EH (cell line): ENCODE measurements at regions not wholly inside any gene's neighbourhood (a gene's known extent, or its start where the extent isn't known, plus 50 kb on each side); places are given as distances from the start of the nearest gene placed in this dataset.
"Not testable (repeated sequence)": the region's sequence is repeated elsewhere in the genome, so short reads cannot be mapped to it uniquely, and the experiment has no call there.

Experiments
- DNase-seq: peaks from one replicate; pipeline ENCODE4 v3.0.0-alpha.2; 2015; ENCODE audit warnings: low read depth

GRCh38 chr14:35944847-35945246 is 118.7 kb downstream of the BRMS1L start:
- no peak for DNase-seq

GRCh38 chr14:35940291-35940690 is 114.2 kb downstream of the BRMS1L start:
- no peak for DNase-seq

GRCh38 chr14:35938770-35939169 is 112.6 kb downstream of the BRMS1L start:
- DNase-seq: no peak

DNA sequence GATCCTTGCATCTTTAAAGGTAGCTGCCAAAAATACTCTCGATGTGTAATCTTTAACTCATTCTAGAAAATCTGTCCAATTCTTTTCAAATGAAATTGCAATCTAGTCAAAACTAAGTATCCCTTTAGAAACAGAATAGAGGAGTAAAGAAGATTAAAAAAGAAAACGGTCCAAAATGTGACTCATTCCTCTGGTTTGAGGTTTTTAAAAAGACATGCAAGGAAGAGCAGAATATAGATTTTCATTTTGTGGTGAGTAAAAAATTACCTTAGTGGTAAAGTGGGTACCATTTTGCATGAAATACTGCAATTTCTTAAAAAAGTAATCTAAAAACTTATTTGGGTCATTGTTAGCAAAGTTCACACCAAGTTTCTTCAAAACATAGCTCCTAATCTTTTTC is 108.4 kb downstream of the BRMS1L start:
- no peak for DNase-seq

DNA sequence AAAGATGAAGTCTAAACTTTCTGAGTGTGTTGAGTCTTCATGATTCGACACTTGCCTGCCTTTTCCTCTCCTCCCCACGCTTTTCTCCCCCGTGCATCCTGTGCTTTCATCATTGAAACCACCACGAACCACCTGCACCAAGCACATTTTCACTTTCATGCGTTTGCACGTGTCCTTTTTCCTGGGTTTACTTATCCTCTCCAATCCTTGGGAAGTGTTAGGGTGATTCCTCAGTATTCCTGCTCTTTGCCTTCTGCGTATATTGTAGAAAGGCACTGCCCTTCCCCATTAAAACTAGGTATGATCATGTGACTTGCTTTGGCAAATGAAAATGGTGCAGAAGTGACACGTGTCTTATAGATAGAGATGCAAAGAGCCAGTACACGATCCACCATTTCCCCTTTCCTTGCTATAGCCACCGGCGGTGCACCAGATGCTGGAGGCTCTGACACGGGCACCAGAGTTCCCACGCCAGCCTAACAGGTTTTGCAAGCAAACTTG is 106.6 kb downstream of the BRMS1L start:
- no peak for DNase-seq

DNA sequence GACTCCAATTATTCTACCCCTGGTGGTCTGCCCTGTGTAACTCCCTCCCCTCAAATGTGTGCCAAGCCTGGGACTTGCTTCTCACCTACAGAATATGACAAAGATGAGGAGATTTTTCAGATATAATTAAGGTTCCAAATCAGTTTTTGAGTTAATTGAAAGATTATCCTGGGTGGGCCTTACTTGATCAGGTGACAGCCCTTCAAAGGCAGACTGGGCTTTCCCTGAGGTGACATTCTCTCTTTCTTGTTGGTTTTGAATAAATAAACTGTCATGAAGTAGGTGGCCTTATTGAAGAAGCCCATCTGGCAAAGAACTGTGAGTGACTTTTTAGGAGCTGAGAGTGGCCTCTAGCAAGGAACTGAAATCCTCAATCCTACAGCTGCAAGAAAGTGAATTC is 106.0 kb downstream of the BRMS1L start:
- no peak for DNase-seq

- DNase-seq: no peak
Measured at GRCh38 chr14:35931346-35931745, 105.2 kb downstream of the BRMS1L start.

- no peak for DNase-seq
Measured at GRCh38 chr14:35929186-35929585, 103.0 kb downstream of the BRMS1L start.

DNA sequence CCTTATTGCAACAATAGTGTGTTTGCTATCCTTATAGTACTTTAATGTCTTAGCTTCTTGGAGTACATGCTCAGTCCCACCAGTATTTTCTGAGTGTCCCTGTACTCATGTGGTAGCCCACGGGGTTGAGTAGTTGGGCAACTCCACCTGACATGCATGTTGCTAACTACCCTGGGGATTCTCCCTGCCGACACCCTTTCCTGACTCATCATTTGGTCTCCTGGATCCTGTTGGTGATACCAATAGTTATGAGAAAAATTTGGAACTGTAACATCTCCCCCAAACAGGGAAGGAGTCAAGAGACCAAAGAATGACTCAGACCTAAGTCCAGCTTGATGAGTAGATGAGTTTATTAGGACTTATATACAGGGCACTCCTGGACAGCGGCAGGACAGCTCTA is 101.6 kb downstream of the BRMS1L start:
- DNase-seq: no peak

- DNase-seq: no peak
Measured at GRCh38 chr14:35925319-35925718, 99.2 kb downstream of the BRMS1L start.

DNA sequence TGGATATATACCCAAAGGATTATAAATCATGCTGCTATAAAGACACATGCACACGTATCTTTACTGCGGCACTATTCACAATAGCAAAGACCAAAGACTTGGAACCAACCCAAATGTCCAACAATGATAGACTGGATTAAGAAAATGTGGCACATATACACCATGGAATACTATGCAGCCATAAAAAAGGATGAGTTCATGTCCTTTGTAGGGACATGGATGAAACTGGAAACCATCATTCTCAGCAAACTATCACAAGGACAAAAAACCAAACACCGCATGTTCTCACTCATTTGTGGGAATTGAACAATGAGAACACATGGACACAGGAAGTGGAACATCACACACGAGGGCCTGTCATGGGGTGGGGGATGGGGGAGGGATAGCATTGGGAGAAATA is 96.5 kb downstream of the BRMS1L start:
- not testable (repeated sequence) for DNase-seq

DNA sequence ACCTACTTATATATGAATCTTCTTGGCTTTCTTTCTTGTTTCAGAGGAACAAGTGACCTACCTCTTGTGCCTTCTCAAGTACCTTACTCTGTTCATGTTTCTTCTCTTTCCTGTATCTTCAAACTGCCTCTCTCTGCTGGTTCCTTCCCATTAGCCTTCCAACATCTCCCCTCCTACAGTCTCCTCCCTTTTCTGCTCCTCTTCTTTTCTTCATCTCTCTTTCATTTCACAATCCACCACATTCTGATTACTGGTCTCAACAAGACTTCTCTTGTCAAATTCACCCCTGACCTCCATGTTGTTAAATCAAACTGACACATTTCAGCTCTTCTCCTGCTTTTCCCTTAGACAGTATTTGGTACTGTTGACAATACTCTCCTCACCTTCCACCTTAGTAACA is 95.6 kb downstream of the BRMS1L start:
- DNase-seq: no peak
